SW 1271 (cell line): ENCODE measurements at regions not wholly inside any gene's neighbourhood (a gene's known extent, or its start where the extent isn't known, plus 50 kb on each side); places are given as distances from the start of the nearest gene placed in this dataset.

ENCODE experiments used
- DNase-seq, 2 experiments: peaks; one replicate each; lab custom pipeline; 2025; lab: John Stamatoyannopoulos, UW

- no peak for DNase-seq
These were observed 191.1 kb downstream of the MAP2K6 start for GRCh38 chr17:69605571-69605970.

- DNase-seq = no peak
These were observed 191.8 kb downstream of the MAP2K6 start for GRCh38 chr17:69606142-69606800.

GRCh38 chr17:69607162-69607834 lies 192.8 kb downstream of the MAP2K6 start:
- DNase-seq = peak in 1 of 2 experiments; percentile 43

GRCh38 chr17:69608141-69608540 lies 193.6 kb downstream of the MAP2K6 start:
- no peak for DNase-seq

- DNase-seq = peak; percentile 14 to 54
These were observed 194.4 kb downstream of the MAP2K6 start for GRCh38 chr17:69608808-69609472.

GRCh38 chr17:69609473-69610305 lies 195.2 kb downstream of the MAP2K6 start:
- DNase-seq = peak; percentile 4 to 28

GRCh38 chr17:69620363-69620762 lies 205.9 kb downstream of the MAP2K6 start:
- no peak for DNase-seq

GRCh38 chr17:69625474-69625873 lies 211.0 kb downstream of the MAP2K6 start:
- DNase-seq = no peak

GRCh38 chr17:69630056-69630635 lies 215.6 kb downstream of the MAP2K6 start:
- no peak for DNase-seq

- no peak for DNase-seq
These were observed 220.3 kb downstream of the MAP2K6 start for GRCh38 chr17:69634844-69635243.

- no peak for DNase-seq
These were observed 223.1 kb downstream of the MAP2K6 start for GRCh38 chr17:69637446-69638156.

- no peak for DNase-seq
These were observed 224.6 kb downstream of the MAP2K6 start for GRCh38 chr17:69639096-69639495.

GRCh38 chr17:69640073-69640472 lies 225.6 kb downstream of the MAP2K6 start:
- no peak for DNase-seq

- DNase-seq = no peak
These were observed 229.2 kb downstream of the MAP2K6 start for GRCh38 chr17:69643686-69644085.

GRCh38 chr17:69646729-69647128 lies 232.2 kb downstream of the MAP2K6 start:
- DNase-seq = no peak

GRCh38 chr17:69650881-69651280 lies 236.4 kb downstream of the MAP2K6 start:
- no peak for DNase-seq

GRCh38 chr17:69651921-69652320 lies 237.4 kb downstream of the MAP2K6 start:
- no peak for DNase-seq

GRCh38 chr17:69654981-69655855 lies 240.7 kb downstream of the MAP2K6 start:
- no peak for DNase-seq

GRCh38 chr17:69655902-69656301 lies 241.4 kb downstream of the MAP2K6 start:
- DNase-seq = no peak
